Skeletal muscle cell (primary cell): ENCODE measurements at regions not wholly inside any gene's neighbourhood (a gene's known extent, or its start where the extent isn't known, plus 50 kb on each side); places are given as distances from the start of the nearest gene placed in this dataset.
"Not testable (repeated sequence)": the region's sequence is repeated elsewhere in the genome, so short reads cannot be mapped to it uniquely, and the experiment has no call there.

ENCODE experiments used
- DNase-seq: peaks from one replicate; pipeline ENCODE4 v3.0.0-alpha.2; 2010; ENCODE audit warnings: low read depth
- H3K4me3 ChIP-seq: 2 replicates; pipeline ENCODE4 v1.5.1; 2011; ENCODE audit warnings: low read depth, mild to moderate bottlenecking, control low read depth, low read length, moderate library complexity

GRCh38 chr7:15068324-15068723 lies 165.8 kb upstream of the DGKB start:
- DNase-seq, result no peak
- H3K4me3 ChIP-seq, result no peak overlapping the region

- DNase-seq, result no peak
- no peak overlapping the region for H3K4me3 ChIP-seq
Observed at GRCh38 chr7:15057272-15057671, 154.7 kb upstream of the DGKB start.

GRCh38 chr7:15054304-15054703 lies 151.8 kb upstream of the DGKB start:
- not testable (repeated sequence) for H3K4me3 ChIP-seq, DNase-seq

- no peak overlapping the region for H3K4me3 ChIP-seq
- DNase-seq, result no peak
Observed at GRCh38 chr7:15049157-15049556, 146.6 kb upstream of the DGKB start.

- H3K4me3 ChIP-seq, result no peak overlapping the region
- no peak for DNase-seq
Observed at GRCh38 chr7:15046861-15047260, 144.3 kb upstream of the DGKB start.

GRCh38 chr7:15043931-15044330 lies 141.4 kb upstream of the DGKB start:
- no peak for DNase-seq
- no peak overlapping the region for H3K4me3 ChIP-seq

GRCh38 chr7:15042285-15043065 lies 139.9 kb upstream of the DGKB start:
- no peak overlapping the region for H3K4me3 ChIP-seq
- no peak for DNase-seq

- DNase-seq, result no peak
- H3K4me3 ChIP-seq, result no peak overlapping the region
Observed at GRCh38 chr7:15041226-15041625, 138.7 kb upstream of the DGKB start.

- DNase-seq, result no peak
- no peak overlapping the region for H3K4me3 ChIP-seq
Observed at GRCh38 chr7:15035814-15036213, 133.3 kb upstream of the DGKB start.

- no peak for DNase-seq
- H3K4me3 ChIP-seq, result no peak overlapping the region
Observed at GRCh38 chr7:15033039-15033438, 130.5 kb upstream of the DGKB start.

GRCh38 chr7:15018981-15019380 lies 116.4 kb upstream of the DGKB start:
- H3K4me3 ChIP-seq, result no peak overlapping the region
- DNase-seq, result no peak

GRCh38 chr7:15016766-15017165 lies 114.2 kb upstream of the DGKB start:
- DNase-seq, result no peak
- no peak overlapping the region for H3K4me3 ChIP-seq

GRCh38 chr7:15016315-15016667 lies 113.7 kb upstream of the DGKB start:
- no peak overlapping the region for H3K4me3 ChIP-seq
- DNase-seq, result no peak

- peak overlapping the region; percentile 11 for H3K4me3 ChIP-seq
- peak; percentile 17 for DNase-seq
Observed at GRCh38 chr7:15015545-15016314, 113.2 kb upstream of the DGKB start.

GRCh38 chr7:15012135-15012534 lies 109.6 kb upstream of the DGKB start:
- no peak for DNase-seq
- no peak overlapping the region for H3K4me3 ChIP-seq

GRCh38 chr7:15011289-15011688 lies 108.7 kb upstream of the DGKB start:
- no peak for DNase-seq
- no peak overlapping the region for H3K4me3 ChIP-seq

GRCh38 chr7:15007507-15007906 lies 105.0 kb upstream of the DGKB start:
- no peak for DNase-seq
- H3K4me3 ChIP-seq, result no peak overlapping the region

- no peak for DNase-seq
- no peak overlapping the region for H3K4me3 ChIP-seq
Observed at GRCh38 chr7:15005672-15006071, 103.1 kb upstream of the DGKB start.

- no peak for DNase-seq
- H3K4me3 ChIP-seq, result no peak overlapping the region
Observed at GRCh38 chr7:15000157-15000556, 97.6 kb upstream of the DGKB start.

GRCh38 chr7:14999331-14999730 lies 96.8 kb upstream of the DGKB start:
- DNase-seq, result no peak
- no peak overlapping the region for H3K4me3 ChIP-seq

- no peak overlapping the region for H3K4me3 ChIP-seq
- no peak for DNase-seq
Observed at GRCh38 chr7:14995774-14996173, 93.2 kb upstream of the DGKB start.
